Mesenchymal stem cell (in vitro differentiated cells and primary cell): ENCODE measurements at regions not wholly inside any gene's neighbourhood (a gene's known extent, or its start where the extent isn't known, plus 50 kb on each side); places are given as distances from the start of the nearest gene placed in this dataset.

ENCODE experiments used
- DNase-seq: peaks from one replicate; pipeline ENCODE4 v3.0.0-alpha.2; 2013
- H2AFZ ChIP-seq: one replicate; pipeline ENCODE4 v1.6.1; 2013; ENCODE audit warnings: low read depth, mild to moderate bottlenecking, control low read depth, inconsistent platforms, low read length, moderate library complexity
- H2AK5ac ChIP-seq: 2 replicates; pipeline ENCODE4 v1.6.1; 2013; ENCODE audit warnings: low read length, moderate library complexity, mild to moderate bottlenecking, inconsistent platforms; ENCODE audit not compliant: severe bottlenecking
- H2BK120ac ChIP-seq: one replicate; pipeline ENCODE4 v1.6.1; 2013; ENCODE audit warnings: low read depth, mild to moderate bottlenecking, inconsistent platforms, low read length, moderate library complexity
- H2BK12ac ChIP-seq, 2 experiments: one replicate each; pipeline ENCODE4 v1.6.1; 2013; ENCODE audit warnings: inconsistent platforms in 2 of 2, low read length in 2 of 2, mild to moderate bottlenecking in 2 of 2, moderate library complexity in 2 of 2, control low read depth in 1 of 2
- H2BK15ac ChIP-seq: one replicate; pipeline ENCODE4 v1.6.1; 2013; ENCODE audit warnings: mild to moderate bottlenecking, low read depth, inconsistent platforms; ENCODE audit not compliant: poor library complexity, severe bottlenecking
- H2BK5ac ChIP-seq: 2 replicates; pipeline ENCODE4 v1.6.1; 2013; ENCODE audit warnings: low read depth, mild to moderate bottlenecking, low read length, control low read depth, inconsistent platforms; ENCODE audit not compliant: poor library complexity, severe bottlenecking
- H3K14ac ChIP-seq, 2 experiments: one replicate each; pipeline ENCODE4 v1.6.1; 2013; ENCODE audit warnings: inconsistent platforms in 2 of 2, low read length in 2 of 2, control low read depth in 1 of 2, mild to moderate bottlenecking in 1 of 2, moderate library complexity in 1 of 2
- H3K18ac ChIP-seq, 2 experiments: one replicate each; pipeline ENCODE4 v1.6.1; 2013; ENCODE audit warnings: inconsistent platforms in 2 of 2, low read length in 2 of 2, control low read depth in 1 of 2, low read depth in 1 of 2, mild to moderate bottlenecking in 1 of 2
- H3K23ac ChIP-seq, 2 experiments: one replicate each; pipeline ENCODE4 v1.6.1; 2013; ENCODE audit warnings: inconsistent platforms in 2 of 2, low read length in 2 of 2, mild to moderate bottlenecking in 2 of 2, moderate library complexity in 2 of 2, control low read depth in 1 of 2
- H3K27ac ChIP-seq: 2 replicates; pipeline ENCODE4 v1.5.1; 2013; ENCODE audit warnings: mild to moderate bottlenecking, moderate library complexity, low read length, control low read depth, inconsistent platforms; ENCODE audit not compliant: poor library complexity, severe bottlenecking
- H3K27me3 ChIP-seq, 2 experiments: 2 replicates each; pipeline versions ENCODE4 v1.6.1 to v1.7.0; 2013; ENCODE audit warnings: low read length in 2 of 2, mild to moderate bottlenecking in 2 of 2, moderate library complexity in 2 of 2, control low read depth in 1 of 2, inconsistent platforms in 1 of 2; ENCODE audit not compliant: control insufficient read depth in 1 of 2, insufficient read depth in 1 of 2
- H3K36me3 ChIP-seq, 2 experiments: 2 replicates each; pipeline versions ENCODE4 v1.6.1 to v1.7.0; 2013; ENCODE audit warnings: low read length in 2 of 2, control low read depth in 1 of 2, inconsistent platforms in 1 of 2, low read depth in 1 of 2, mild to moderate bottlenecking in 1 of 2; ENCODE audit not compliant: insufficient read depth in 2 of 2, control insufficient read depth in 1 of 2
- H3K4ac ChIP-seq, 2 experiments: one replicate each; pipeline ENCODE4 v1.6.1; 2013; ENCODE audit warnings: inconsistent platforms in 2 of 2, low read length in 2 of 2, mild to moderate bottlenecking in 2 of 2, moderate library complexity in 2 of 2, control low read depth in 1 of 2, low read depth in 1 of 2
- H3K4me1 ChIP-seq: 2 replicates; pipeline ENCODE4 v1.6.1; 2013; ENCODE audit warnings: low read depth, low read length, control low read depth; ENCODE audit not compliant: control insufficient read depth, insufficient read depth
- H3K4me2 ChIP-seq: 2 replicates; pipeline ENCODE4 v1.6.1; 2013; ENCODE audit warnings: low read length, mild to moderate bottlenecking, inconsistent platforms; ENCODE audit not compliant: poor library complexity, severe bottlenecking
- H3K4me3 ChIP-seq, 2 experiments: 2 replicates each; pipeline versions ENCODE4 v1.5.1 to v1.7.0; 2013; ENCODE audit warnings: low read length in 2 of 2, mild to moderate bottlenecking in 2 of 2, control low read depth in 1 of 2, low read depth in 1 of 2; ENCODE audit not compliant: insufficient read depth in 1 of 2
- H3K79me1 ChIP-seq: replicated peaks from 2 replicates; pipeline ENCODE4 v1.6.1; 2013; ENCODE audit warnings: mild to moderate bottlenecking, control low read depth, low read length, inconsistent platforms; ENCODE audit not compliant: poor library complexity, severe bottlenecking
- H3K9ac ChIP-seq: 2 replicates; pipeline ENCODE4 v1.7.0; 2013; ENCODE audit warnings: mild to moderate bottlenecking, low read length, moderate library complexity
- H3K9me3 ChIP-seq: 2 replicates; pipeline ENCODE4 v1.7.0; 2013; ENCODE audit warnings: mild to moderate bottlenecking, low read length; ENCODE audit not compliant: control insufficient read depth
- H4K8ac ChIP-seq: one replicate; pipeline ENCODE4 v1.6.1; 2013; ENCODE audit warnings: inconsistent platforms, mild to moderate bottlenecking, low read length, moderate library complexity
- H4K91ac ChIP-seq: one replicate; pipeline ENCODE4 v1.6.1; 2013; ENCODE audit warnings: mild to moderate bottlenecking, low read length, inconsistent platforms
- WGBS: methylation state at CpG from one replicate; pipeline ENCODE4 v1.1.7; 2013; ENCODE audit warnings: mixed read lengths; 5-methylcytosine and 5-hydroxymethylcytosine counted together

GRCh38 chr15:31847961-31848360 lies 182.4 kb upstream of the CHRNA7 start:
- Histone ChIP-seq H3K4me3 (no peak overlapping the region), H3K14ac (no peak overlapping the region), H3K23ac (no peak overlapping the region), H3K27ac (no peak overlapping the region), H4K91ac (no peak overlapping the region), H3K27me3 (no peaks in the 10 kb centered on the region), H3K9ac (no peak overlapping the region), H2BK120ac (no peak overlapping the region), H3K18ac (no peak overlapping the region), H3K36me3 (no peaks in the 10 kb centered on the region), H2BK5ac (no peak overlapping the region), H3K79me1 (no peaks in the 10 kb centered on the region), H3K4me1 (no peaks in the 10 kb centered on the region), H2BK15ac (no peak overlapping the region), H2AFZ (no peak overlapping the region), H2AK5ac (no peak overlapping the region), H2BK12ac (no peak overlapping the region), H4K8ac (no peak overlapping the region), H3K4ac (no peak overlapping the region), H3K9me3 (no peaks in the 10 kb centered on the region), H3K4me2 (no peak overlapping the region)
- 46% methylated on average over 5 of the region's 5 CpGs for WGBS
- no peak for DNase-seq

- no peaks in the 10 kb centered on the region for H3K4me1 ChIP-seq
- 78% methylated on average over 1 of the region's 1 CpG for WGBS
- H3K27ac ChIP-seq, result no peak overlapping the region
- H3K18ac ChIP-seq, result no peak overlapping the region
- H2BK15ac ChIP-seq, result no peak overlapping the region
- H3K27me3 ChIP-seq, result no peaks in the 10 kb centered on the region
- no peak overlapping the region for H3K4me2 ChIP-seq
- H4K8ac ChIP-seq, result no peak overlapping the region
- H3K4ac ChIP-seq, result no peak overlapping the region
- DNase-seq, result no peak
- H2BK12ac ChIP-seq, result no peak overlapping the region
- H2AFZ ChIP-seq, result no peak overlapping the region
- no peak overlapping the region for H2BK120ac ChIP-seq
- H3K9ac ChIP-seq, result no peak overlapping the region
- H2BK5ac ChIP-seq, result no peak overlapping the region
- H2AK5ac ChIP-seq, result no peak overlapping the region
- H4K91ac ChIP-seq, result no peak overlapping the region
- H3K14ac ChIP-seq, result no peak overlapping the region
- no peaks in the 10 kb centered on the region for H3K36me3 ChIP-seq
- no peak overlapping the region for H3K4me3 ChIP-seq
- no peaks in the 10 kb centered on the region for H3K79me1 ChIP-seq
- no peaks in the 10 kb centered on the region for H3K9me3 ChIP-seq
- H3K23ac ChIP-seq, result no peak overlapping the region
Measured at GRCh38 chr15:31848621-31849020, 181.7 kb upstream of the CHRNA7 start.

DNA sequence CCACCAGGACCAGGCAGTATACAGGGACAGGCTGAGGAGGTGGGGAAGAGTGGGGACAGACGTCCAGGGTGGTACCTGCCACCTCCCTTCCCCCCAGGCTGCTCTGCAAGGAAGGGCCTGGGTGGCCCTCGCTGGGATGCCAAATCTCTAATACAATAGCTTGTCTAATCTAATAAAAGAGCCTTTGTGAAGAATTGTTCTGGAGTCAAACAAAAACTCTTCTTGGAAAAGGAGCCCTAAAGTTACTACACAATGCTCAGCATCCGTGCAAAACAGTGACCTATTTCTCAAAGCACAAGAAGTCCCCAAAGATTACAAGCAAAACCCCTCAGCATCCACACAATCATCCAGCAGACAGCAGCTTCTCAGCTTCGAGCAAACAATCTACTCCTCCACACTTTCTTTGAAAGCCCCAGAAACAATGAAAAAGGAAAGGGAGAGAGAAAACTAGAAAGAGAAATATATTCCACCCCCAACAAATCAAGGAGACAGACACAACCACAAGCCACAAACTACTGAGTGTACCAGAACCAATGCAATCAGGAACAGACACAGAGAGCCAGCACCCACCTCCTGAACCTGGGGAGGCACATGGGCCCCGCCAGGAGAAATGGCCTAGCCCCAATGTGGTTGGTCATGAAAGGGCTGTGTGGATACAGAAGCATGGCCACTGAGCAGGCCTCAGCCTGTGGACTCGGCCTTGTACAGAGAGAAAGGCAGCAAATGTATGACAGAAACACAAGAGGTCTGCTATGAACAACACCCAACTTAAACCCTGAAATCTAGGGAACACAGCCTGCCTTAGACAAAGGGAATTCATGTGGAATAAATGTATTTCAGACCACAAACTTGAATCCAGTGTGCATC lies 177.1 kb upstream of the CHRNA7 start:
- Histone ChIP-seq H3K36me3 (no peaks in the 10 kb centered on the region), H3K23ac (no peak overlapping the region), H3K4me1 (no peaks in the 10 kb centered on the region), H2AK5ac (no peak overlapping the region), H2AFZ (no peak overlapping the region), H2BK15ac (no peak overlapping the region), H3K27me3 (no peaks in the 10 kb centered on the region), H3K4me3 (no peak overlapping the region), H3K4ac (no peak overlapping the region), H2BK120ac (no peak overlapping the region), H4K8ac (no peak overlapping the region), H3K9ac (no peak overlapping the region), H4K91ac (no peak overlapping the region), H2BK12ac (no peak overlapping the region), H3K79me1 (no peaks in the 10 kb centered on the region), H3K14ac (no peak overlapping the region), H2BK5ac (no peak overlapping the region), H3K4me2 (no peak overlapping the region), H3K9me3 (peaks cover 8% of the 10 kb centered on the region), H3K18ac (no peak overlapping the region), H3K27ac (no peak overlapping the region)
- WGBS, result 43% methylated on average over 3 of the region's 6 CpGs
- DNase-seq, result no peak

DNA sequence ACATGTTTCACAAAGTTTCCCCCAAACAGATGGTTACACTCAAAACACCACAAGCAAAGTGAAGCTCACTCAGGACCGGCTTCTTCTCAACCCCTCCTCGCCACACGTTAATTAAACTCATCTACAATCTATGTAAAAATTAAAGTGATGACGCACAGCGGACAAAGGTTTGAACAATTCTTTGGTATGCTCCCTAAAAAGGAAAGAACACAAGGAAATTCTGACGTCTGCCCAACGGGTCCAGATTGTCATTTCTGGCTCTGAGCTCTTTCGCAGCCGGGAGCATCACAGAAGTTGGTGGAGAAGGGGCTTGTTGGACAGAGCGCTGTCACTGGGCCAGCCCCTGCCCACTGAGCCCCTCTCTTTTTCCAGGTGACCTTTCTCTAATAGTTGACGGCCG lies 173.7 kb upstream of the CHRNA7 start:
- Histone ChIP-seq H3K36me3 (no peaks in the 10 kb centered on the region), H3K14ac (no peak overlapping the region), H3K23ac (no peak overlapping the region), H2BK15ac (no peak overlapping the region), H3K18ac (no peak overlapping the region), H2AK5ac (no peak overlapping the region), H2BK120ac (no peak overlapping the region), H3K4ac (no peak overlapping the region), H3K9me3 (peaks cover 8% of the 10 kb centered on the region), H3K4me3 (no peak overlapping the region), H3K9ac (no peak overlapping the region), H3K79me1 (no peaks in the 10 kb centered on the region), H4K8ac (no peak overlapping the region), H3K4me2 (no peak overlapping the region), H2BK5ac (no peak overlapping the region), H3K4me1 (no peaks in the 10 kb centered on the region), H3K27me3 (no peaks in the 10 kb centered on the region), H2BK12ac (no peak overlapping the region), H3K27ac (no peak overlapping the region), H4K91ac (no peak overlapping the region), H2AFZ (no peak overlapping the region)
- no peak for DNase-seq
- 84% methylated on average over 12 of the region's 12 CpGs for WGBS
